ENCODE measurements at regions not wholly inside any gene's neighbourhood (a gene's known extent, or its start where the extent isn't known, plus 50 kb on each side); places are given as distances from the start of the nearest gene placed in this dataset.

DNA sequence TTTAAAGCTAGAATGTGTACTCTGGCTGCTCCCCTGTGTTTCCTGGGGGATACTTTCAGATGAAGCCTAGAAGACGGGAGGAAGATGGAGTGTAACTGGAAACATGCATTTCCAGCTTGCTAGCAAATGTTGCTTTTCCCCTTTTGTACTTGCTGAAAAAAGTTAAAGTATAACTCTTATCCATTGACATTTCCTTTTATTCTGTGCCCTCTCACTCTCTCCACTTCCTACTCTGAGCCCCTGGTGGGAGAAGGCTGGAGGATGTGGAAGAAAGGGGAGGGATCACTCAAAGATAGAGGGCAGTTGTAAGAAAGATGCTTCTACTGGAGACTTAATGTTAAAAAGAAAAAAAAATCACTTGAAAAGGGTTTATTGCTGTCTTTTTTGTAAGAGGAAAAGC, 396.5 kb downstream of the DTHD1 start:
- TF ChIP-seq, protein P1, sequence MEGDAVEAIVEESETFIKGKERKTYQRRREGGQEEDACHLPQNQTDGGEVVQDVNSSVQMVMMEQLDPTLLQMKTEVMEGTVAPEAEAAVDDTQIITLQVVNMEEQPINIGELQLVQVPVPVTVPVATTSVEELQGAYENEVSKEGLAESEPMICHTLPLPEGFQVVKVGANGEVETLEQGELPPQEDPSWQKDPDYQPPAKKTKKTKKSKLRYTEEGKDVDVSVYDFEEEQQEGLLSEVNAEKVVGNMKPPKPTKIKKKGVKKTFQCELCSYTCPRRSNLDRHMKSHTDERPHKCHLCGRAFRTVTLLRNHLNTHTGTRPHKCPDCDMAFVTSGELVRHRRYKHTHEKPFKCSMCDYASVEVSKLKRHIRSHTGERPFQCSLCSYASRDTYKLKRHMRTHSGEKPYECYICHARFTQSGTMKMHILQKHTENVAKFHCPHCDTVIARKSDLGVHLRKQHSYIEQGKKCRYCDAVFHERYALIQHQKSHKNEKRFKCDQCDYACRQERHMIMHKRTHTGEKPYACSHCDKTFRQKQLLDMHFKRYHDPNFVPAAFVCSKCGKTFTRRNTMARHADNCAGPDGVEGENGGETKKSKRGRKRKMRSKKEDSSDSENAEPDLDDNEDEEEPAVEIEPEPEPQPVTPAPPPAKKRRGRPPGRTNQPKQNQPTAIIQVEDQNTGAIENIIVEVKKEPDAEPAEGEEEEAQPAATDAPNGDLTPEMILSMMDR (IDR thresholded peaks at IDR 0.05; ENCODE audit: low read length), result no peak
- no peak for TF ChIP-seq EZH2 (IDR thresholded peaks at IDR 0.05; ENCODE audit: borderline replicate concordance, low read length)

All from OCI-LY1 (cell line).